Breast epithelium (tissue), 4 donors: ENCODE measurements at regions not wholly inside any gene's neighbourhood (a gene's known extent, or its start where the extent isn't known, plus 50 kb on each side); places are given as distances from the start of the nearest gene placed in this dataset.
"Not testable (repeated sequence)": the region's sequence is repeated elsewhere in the genome, so short reads cannot be mapped to it uniquely, and the experiment has no call there.

ENCODE experiments used
- DNase-seq, 2 donors: peaks; one replicate each; pipeline ENCODE4 v3.0.0-alpha.2; 2019; ENCODE audit warnings: low spot score in 2 of 2
- H3K27ac ChIP-seq, 2 donors: fragments of 200-600 bp; sonication (generic) in 1 of 2; one replicate each; pipeline ENCODE4 v1.5.1; 2016 to 2019; ENCODE audit warnings: mild to moderate bottlenecking in 1 of 2
- H3K27me3 ChIP-seq, 2 donors: fragments of 200-600 bp; sonication (generic) in 1 of 2; one replicate each; pipeline versions ENCODE4 v1.5.1 to v1.6.0; 2017 to 2019; ENCODE audit warnings: control low read depth in 1 of 2, mild to moderate bottlenecking in 1 of 2
- H3K36me3 ChIP-seq: fragments of 200-600 bp; one replicate; pipeline ENCODE4 v1.5.1; 2019
- H3K4me1 ChIP-seq, 2 donors: fragments of 200-600 bp; sonication (generic); one replicate each; pipeline ENCODE4 v1.5.1; 2016 to 2019; ENCODE audit warnings: control low read depth in 1 of 2
- H3K4me3 ChIP-seq, 3 donors: fragments of 200-600 bp; sonication (generic); 1 replicate in 2 of 3; 2 replicates in 1 of 3; pipeline ENCODE4 v1.5.1; 2016 to 2019; ENCODE audit warnings: mild to moderate bottlenecking in 3 of 3, moderate library complexity in 2 of 3
- H3K9me3 ChIP-seq, 2 donors: fragments of 200-600 bp; sonication (generic) in 1 of 2; one replicate each; pipeline ENCODE4 v1.5.1; 2016 to 2019; ENCODE audit warnings: control low read depth in 1 of 2
- POLR2A ChIP-seq: fragments of 450-650 bp; IDR thresholded peaks from one replicate; pipeline ENCODE4 v1.6.1; 2016; ENCODE audit warnings: antibody characterized with exemption, mild to moderate bottlenecking, moderate library complexity
- POLR2AphosphoS5 ChIP-seq, 3 donors: sonication (generic); formaldehyde crosslinking; IDR thresholded peaks; one replicate each; pipeline ENCODE4 v1.6.1; 2017; ENCODE audit warnings: antibody characterized with exemption in 3 of 3
- intact Hi-C: fragments of 100-400 bp; cut with DNase I; formaldehyde crosslinking; loops from one replicate; pipeline ENCODE4 v1.15.1; 2023; ENCODE audit warnings: low total_unique reads
- TF ChIP-seq, protein P1 (sequence below), 3 donors: fragments of 450-650 bp; IDR thresholded peaks; one replicate each; pipeline ENCODE4 v1.5.1; 2016 to 2017; ENCODE audit warnings: antibody characterized with exemption in 3 of 3, mild to moderate bottlenecking in 3 of 3, moderate library complexity in 3 of 3

DNA sequence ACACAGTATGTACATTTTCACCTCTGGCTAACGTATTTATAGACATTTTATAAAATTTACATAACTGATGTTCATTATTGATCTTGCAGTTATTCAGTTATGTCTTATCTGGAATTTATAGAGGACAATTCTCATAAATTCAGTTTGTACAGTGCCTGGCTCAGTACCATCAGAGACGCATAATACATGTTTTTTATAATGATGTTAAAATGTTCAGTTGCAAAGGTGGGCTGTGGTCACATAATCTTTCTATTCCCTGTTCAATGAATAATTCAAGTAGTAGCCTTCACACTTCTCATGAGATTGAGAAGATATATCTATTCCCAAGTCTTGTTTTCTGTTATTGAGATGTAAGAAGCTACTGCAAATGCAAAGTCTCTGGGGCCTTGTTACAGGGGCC lies 393.1 kb upstream of the ARRDC3 start:
- TF ChIP-seq POLR2AphosphoS5 (IDR thresholded peaks at IDR 0.05) (no peak), POLR2A (no peak)
- TF ChIP-seq, protein P1, sequence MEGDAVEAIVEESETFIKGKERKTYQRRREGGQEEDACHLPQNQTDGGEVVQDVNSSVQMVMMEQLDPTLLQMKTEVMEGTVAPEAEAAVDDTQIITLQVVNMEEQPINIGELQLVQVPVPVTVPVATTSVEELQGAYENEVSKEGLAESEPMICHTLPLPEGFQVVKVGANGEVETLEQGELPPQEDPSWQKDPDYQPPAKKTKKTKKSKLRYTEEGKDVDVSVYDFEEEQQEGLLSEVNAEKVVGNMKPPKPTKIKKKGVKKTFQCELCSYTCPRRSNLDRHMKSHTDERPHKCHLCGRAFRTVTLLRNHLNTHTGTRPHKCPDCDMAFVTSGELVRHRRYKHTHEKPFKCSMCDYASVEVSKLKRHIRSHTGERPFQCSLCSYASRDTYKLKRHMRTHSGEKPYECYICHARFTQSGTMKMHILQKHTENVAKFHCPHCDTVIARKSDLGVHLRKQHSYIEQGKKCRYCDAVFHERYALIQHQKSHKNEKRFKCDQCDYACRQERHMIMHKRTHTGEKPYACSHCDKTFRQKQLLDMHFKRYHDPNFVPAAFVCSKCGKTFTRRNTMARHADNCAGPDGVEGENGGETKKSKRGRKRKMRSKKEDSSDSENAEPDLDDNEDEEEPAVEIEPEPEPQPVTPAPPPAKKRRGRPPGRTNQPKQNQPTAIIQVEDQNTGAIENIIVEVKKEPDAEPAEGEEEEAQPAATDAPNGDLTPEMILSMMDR (IDR thresholded peaks at IDR 0.05): no peak
- Histone ChIP-seq H3K27ac (no peak overlapping the region), H3K27me3 (no peaks in the 10 kb centered on the region), H3K9me3 (no peaks in the 10 kb centered on the region), H3K4me3 (no peak overlapping the region), H3K4me1 (no peaks in the 10 kb centered on the region), H3K36me3 (peaks cover 3% of the 10 kb centered on the region)
- DNase-seq: no peak
- intact Hi-C loops: loop anchor here (10.0 kb wide), 1 partner anchor 379 kb away; no protein-coding TSS in a partner anchor

DNA sequence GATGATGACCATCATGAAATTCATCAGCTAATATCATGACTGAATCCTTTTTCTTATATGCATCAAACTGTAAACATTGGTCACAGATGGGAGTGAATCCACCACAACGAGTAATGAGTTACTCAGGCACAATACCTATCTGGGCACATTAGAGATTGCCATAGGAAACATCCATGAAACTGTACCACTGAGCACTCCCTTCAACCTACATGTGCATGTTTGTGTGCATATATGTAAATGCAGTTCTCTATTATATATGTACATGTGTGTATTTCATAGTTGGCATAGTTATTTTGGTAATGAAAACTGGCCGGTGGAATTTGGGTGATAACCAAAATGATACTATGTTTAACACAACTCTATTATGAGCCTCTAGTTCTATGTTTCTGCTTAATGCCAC lies 387.3 kb upstream of the ARRDC3 start:
- H3K4me3 ChIP-seq: no peak overlapping the region
- TF ChIP-seq, protein P1 (IDR thresholded peaks at IDR 0.05): no peak
- TF ChIP-seq POLR2A (no peak), POLR2AphosphoS5 (IDR thresholded peaks at IDR 0.05) (no peak)
- intact Hi-C loops: loop anchor here (10.0 kb wide), 1 partner anchor 384 kb away; no protein-coding TSS in a partner anchor
- no peaks in the 10 kb centered on the region for H3K9me3 ChIP-seq
- DNase-seq: no peak
- H3K4me1 ChIP-seq: no peaks in the 10 kb centered on the region
- H3K27me3 ChIP-seq: no peaks in the 10 kb centered on the region
- H3K36me3 ChIP-seq: no peaks in the 10 kb centered on the region
- no peak overlapping the region for H3K27ac ChIP-seq

- H3K4me1 ChIP-seq, H3K27ac ChIP-seq, H3K36me3 ChIP-seq, H3K27me3 ChIP-seq, intact Hi-C loops, H3K9me3 ChIP-seq, H3K4me3 ChIP-seq, DNase-seq: not testable (repeated sequence)
Measured at GRCh38 chr5:91757383-91757782, 374.3 kb upstream of the ARRDC3 start.

GRCh38 chr5:91754990-91755389 lies 371.9 kb upstream of the ARRDC3 start:
- intact Hi-C loops: no loop called here
- no peaks in the 10 kb centered on the region for H3K4me1 ChIP-seq
- no peaks in the 10 kb centered on the region for H3K27me3 ChIP-seq

GRCh38 chr5:91744470-91744869 lies 361.4 kb upstream of the ARRDC3 start:
- H3K27me3 ChIP-seq, H3K27ac ChIP-seq, intact Hi-C loops, DNase-seq, H3K36me3 ChIP-seq, H3K4me1 ChIP-seq, H3K4me3 ChIP-seq: not testable (repeated sequence)
- H3K9me3 ChIP-seq: peaks cover 4 to 10% of the 10 kb centered on the region in 2 donors

More at GRCh38 chr5:91754990-91755389, 371.9 kb upstream of the ARRDC3 start:
- no peak for DNase-seq
- Histone ChIP-seq H3K4me3 (no peak overlapping the region), H3K36me3 (no peaks in the 10 kb centered on the region), H3K9me3 (no peaks in the 10 kb centered on the region), H3K27ac (no peak overlapping the region)
- TF ChIP-seq POLR2AphosphoS5 (IDR thresholded peaks at IDR 0.05): no peak
- TF ChIP-seq, protein P1 (IDR thresholded peaks at IDR 0.05): no peak
- no peak for TF ChIP-seq POLR2A

GRCh38 chr5:91742550-91742949 lies 359.4 kb upstream of the ARRDC3 start:
- H3K4me3 ChIP-seq: no peak overlapping the region

More at GRCh38 chr5:91742550-91742949, 359.4 kb upstream of the ARRDC3 start:
- H3K36me3 ChIP-seq: no peaks in the 10 kb centered on the region
- no peaks in the 10 kb centered on the region for H3K4me1 ChIP-seq
- no peak for DNase-seq
- no peak overlapping the region for H3K27ac ChIP-seq
- H3K9me3 ChIP-seq: no peaks in the 10 kb centered on the region
- intact Hi-C loops: no loop called here
- no peaks in the 10 kb centered on the region for H3K27me3 ChIP-seq
- TF ChIP-seq POLR2AphosphoS5 (IDR thresholded peaks at IDR 0.05): no peak
- TF ChIP-seq, protein P1 (IDR thresholded peaks at IDR 0.05): no peak
- no peak for TF ChIP-seq POLR2A
